ENCODE measurements at regions not wholly inside any gene's neighbourhood (a gene's known extent, or its start where the extent isn't known, plus 50 kb on each side); places are given as distances from the start of the nearest gene placed in this dataset.

DNA sequence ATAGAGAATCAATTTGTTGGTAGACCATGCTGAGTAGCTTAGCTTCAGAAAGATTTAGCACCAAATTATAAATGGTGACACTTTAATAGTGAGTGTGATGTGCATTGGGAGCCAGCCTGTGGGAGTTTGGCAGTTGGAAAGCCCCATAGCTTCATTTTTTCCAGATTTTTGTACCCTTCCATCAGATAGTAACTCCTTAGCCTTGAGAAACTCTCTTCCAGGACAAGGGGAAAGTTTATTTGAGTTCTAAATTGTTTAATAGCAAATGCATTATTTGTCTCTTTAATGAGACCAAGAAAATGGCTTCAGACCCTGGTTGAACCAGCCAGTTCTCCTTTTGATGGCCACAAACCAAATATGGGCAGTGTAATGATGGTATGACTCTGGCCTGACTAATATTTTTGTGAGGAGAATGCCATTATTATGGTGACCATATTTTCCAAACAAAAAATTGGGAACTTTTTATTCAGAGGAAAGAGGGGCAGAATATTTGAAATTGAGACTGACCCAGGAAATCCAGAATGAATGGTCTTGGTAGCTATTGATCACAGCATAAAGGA is 49.8 kb downstream of the PLCE1 start:
- no peak for DNase-seq (ENCODE audit: low read depth)

- DNase-seq (ENCODE audit: low read depth): no peak
Observed at GRCh38 chr10:94046098-94046497, 52.4 kb downstream of the PLCE1 start.

GRCh38 chr10:94047293-94047692 is 53.6 kb downstream of the PLCE1 start:
- no peak for DNase-seq (ENCODE audit: low read depth)

DNA sequence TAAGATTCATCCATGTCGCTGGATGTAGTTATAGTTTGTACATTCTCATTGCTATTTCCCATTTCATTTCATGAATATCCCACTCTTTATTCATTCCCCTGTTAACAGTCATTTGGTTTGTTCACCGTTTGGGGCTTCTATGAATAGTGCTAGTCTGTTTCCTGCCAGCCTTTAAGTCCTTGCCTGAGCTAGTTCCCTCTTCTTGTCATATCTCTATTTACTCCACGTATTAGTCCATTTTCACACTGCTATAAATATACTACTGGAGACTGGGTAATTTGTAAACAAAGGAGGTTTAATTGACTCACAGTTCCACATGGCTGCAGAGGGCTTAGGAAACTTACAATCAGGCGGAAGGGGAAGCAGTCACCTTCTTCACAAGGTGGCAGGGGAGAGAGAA is 56.2 kb downstream of the PLCE1 start:
- DNase-seq (ENCODE audit: low read depth): no peak

DNA sequence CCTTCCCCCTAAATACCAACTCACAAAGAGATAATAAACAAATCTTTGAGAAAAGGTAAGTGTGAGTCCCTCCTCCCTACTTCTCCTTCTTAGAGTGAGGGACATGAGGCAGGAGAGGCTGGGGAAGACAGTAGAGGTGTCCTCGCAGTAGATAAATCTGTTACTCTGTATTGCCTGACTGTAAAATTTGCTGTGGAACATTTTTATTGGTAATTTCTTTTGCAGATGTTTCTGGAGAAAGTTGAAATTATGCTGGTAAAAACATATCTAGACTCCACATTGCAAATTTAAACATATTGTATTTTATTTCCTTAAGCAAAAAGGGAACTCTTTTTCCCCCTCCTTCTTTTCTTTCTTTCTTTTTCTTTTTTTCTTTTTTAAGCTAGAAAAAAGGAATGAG is 58.5 kb downstream of the PLCE1 start:
- DNase-seq (ENCODE audit: low read depth): no peak

DNA sequence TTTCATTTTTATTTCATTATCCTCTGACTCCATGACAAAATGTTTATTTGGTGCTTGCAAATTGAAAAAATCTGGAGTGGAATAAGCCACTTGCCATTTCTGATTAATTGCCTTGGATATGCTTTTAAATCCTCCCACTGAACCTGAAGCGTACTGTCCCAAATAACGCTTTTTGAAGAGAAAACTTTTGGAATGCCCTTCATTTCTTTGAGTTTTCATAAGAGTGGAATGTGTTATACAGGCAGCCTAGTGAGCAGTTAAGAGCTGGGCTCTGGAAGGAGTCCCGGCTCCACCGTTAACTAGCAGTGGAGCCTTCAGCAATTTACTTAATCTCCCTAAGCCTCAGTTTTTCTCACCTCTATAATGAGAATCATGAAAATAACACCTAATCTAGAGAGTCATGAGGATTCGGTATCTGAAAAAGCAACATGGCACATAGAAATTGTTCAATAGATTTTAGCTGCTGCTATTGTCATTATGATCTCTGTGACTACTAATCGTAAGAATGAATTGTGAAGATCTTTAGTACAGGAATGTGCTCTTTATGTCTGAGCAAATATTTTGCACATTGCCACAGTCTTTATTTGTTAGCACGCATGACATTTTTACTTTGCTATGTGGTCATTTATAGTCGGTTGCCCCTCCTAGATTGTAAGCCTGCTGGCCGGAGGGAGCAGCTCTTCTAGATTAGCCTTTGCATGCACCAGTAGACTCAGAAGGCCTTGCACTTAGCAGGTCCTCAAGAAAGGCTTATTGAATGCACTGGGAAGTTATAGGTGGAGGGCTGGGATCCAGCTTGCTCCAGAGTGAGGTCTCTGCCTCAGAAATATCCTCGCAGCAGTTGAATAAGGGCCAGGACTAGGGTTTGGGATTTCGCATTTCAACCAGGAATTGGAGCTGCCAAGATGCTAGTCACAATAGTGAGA is 59.4 kb downstream of the PLCE1 start:
- DNase-seq (ENCODE audit: low read depth): no peak

- DNase-seq (ENCODE audit: low read depth): no peak
Observed at GRCh38 chr10:94059178-94059883, 65.6 kb downstream of the PLCE1 start.

DNA sequence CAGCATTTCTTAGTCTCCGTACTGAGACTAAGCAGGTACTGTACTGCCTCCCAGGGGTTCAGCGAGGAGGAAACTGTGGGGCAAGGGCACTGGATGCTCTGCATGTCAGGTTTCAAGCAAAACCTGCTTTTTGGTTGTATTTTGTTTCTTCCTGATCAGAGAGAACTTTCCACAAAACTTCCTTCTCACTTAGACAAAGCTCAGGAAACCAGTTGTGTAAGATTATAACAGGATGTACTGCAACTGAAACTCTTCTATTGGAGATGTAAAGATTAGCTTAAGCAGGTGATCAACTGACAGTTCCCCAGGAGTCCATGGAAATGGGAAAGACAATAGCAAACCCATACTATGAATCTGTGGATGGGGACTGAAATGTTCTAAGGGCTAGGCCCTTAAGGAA is 67.3 kb downstream of the PLCE1 start:
- no peak for DNase-seq (ENCODE audit: low read depth)

DNA sequence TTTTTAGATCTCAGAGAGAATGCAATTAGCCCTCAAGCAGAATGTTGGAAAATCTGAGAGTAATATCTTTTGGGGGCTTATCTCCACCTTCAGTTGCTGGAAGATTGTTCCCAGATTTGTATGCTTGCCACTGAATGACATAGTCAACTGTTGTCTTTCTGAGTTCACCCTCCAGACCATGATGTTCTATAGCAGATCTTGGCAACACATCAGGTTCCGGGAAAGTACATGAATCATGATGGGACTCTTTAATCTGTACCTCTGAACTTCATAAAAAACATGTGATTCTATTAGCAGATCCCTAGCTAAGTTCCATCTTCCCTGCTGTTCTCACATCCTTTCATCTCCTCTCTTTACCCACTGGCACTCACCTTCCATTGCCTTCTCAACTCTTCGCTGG is 68.9 kb downstream of the PLCE1 start:
- no peak for DNase-seq (ENCODE audit: low read depth)

GRCh38 chr10:94065362-94065761 is 71.6 kb downstream of the PLCE1 start:
- DNase-seq (ENCODE audit: low read depth): no peak

GRCh38 chr10:94065787-94066186 is 72.1 kb downstream of the PLCE1 start:
- DNase-seq (ENCODE audit: low read depth): no peak

DNA sequence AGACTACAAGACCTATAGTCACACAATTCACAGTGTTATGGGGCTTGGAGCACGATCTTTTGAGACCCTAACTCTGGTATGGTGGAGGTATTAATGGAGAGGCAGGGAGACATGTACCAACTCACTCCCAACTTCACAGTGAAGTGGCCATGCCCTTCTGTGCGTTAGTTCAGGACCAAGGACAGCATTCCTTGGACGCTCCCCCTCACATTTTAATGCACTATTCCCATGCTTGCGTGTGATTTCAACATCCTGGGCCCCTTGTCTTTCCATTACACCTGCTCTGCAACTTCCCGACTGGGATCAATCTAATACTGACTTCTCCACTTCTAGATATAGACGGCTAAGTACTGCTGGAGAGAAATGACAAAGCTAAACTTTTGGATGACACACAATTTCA is 72.7 kb downstream of the PLCE1 start:
- no peak for DNase-seq (ENCODE audit: low read depth)

- DNase-seq (ENCODE audit: low read depth): no peak
Observed at GRCh38 chr10:94069884-94070283, 76.2 kb downstream of the PLCE1 start.

- DNase-seq (ENCODE audit: low read depth): no peak
Observed at GRCh38 chr10:94074462-94074861, 80.7 kb downstream of the PLCE1 start.

DNA sequence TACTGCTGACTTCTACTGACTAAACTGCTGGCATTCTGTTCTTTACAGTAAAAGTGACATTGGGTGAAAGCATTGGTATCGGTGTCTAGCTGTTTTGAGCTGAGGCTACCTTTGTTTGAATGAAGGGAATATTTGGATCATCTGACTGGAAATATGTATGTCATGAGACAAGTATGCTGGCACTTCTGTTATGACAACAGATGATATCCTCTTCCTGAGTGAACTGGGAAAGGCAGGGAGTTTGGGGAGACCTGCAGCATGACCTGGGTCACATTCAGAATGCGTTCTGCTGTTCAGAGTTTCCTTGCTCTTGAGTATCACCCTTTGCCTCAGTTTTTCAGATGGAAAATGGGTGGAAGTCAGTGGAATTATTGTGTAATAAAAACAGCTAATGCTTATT is 81.8 kb downstream of the PLCE1 start:
- no peak for DNase-seq (ENCODE audit: low read depth)

GRCh38 chr10:94076325-94076841 is 82.7 kb downstream of the PLCE1 start:
- no peak for DNase-seq (ENCODE audit: low read depth)

GRCh38 chr10:94077042-94077441 is 83.3 kb downstream of the PLCE1 start:
- no peak for DNase-seq (ENCODE audit: low read depth)

GRCh38 chr10:94080108-94080507 is 86.4 kb downstream of the PLCE1 start:
- DNase-seq (ENCODE audit: low read depth): no peak

GRCh38 chr10:94083662-94084265 is 90.0 kb downstream of the PLCE1 start:
- DNase-seq (ENCODE audit: low read depth): no peak

- DNase-seq (ENCODE audit: low read depth): no peak
Observed at GRCh38 chr10:94084344-94084743, 90.6 kb downstream of the PLCE1 start.

DNA sequence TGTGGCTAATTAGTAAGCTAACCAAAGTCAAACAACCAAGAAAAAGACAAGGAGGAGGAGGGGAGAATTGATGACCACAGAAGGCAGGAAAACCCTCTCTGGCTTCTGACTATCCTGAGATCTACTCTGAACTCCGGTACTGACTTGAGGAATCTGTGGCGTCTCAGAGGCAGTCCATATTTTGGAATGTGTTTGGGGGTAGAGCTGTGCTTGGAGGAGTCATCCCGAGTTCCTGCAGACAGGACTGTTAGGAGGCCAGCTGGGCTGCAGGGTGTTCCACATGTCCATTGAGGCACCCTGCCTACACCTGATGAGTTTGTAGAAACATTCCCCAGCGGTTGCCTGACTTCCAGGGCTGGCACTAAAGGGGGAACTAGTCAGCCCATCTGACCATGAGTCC is 91.6 kb downstream of the PLCE1 start:
- no peak for DNase-seq (ENCODE audit: low read depth)

DNA sequence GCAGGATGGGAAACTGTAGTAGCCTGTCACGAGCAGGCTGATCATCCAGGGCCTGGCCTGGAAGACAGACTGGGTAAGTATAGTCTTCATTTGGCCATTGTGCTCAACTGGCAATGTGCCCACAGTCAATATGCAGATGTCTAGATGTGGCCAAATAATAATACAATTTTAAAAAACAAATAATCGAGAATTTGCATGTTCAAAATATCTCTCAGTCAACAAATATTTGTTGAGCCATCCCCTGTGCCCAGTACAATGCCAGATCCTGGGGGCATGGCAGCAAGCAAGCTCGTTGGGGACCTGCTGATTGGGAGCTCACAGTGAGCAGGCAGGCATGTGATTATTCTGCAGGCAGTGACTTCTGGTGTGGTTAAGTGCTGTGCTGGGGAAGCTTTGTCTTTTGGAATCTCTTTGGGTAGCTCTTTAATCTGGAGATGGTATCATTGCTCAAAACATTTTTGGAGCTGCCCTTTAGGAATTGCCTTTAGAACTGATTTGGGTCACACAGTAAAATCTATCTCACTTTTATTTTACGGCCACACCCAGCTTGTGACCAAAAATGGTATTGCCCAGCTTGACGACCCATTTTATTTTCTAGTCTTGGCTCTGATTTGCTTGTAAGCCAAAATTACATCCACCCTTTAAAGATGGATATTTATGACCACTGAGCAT is 92.2 kb downstream of the PLCE1 start:
- no peak for DNase-seq (ENCODE audit: low read depth)

Measured in stimulated activated CD8-positive, alpha-beta memory T cell treated with anti-CD3 and anti-CD28 coated beads, Interleukin-4, amount 100 ng/mL, for 24 hours (primary cell).